Tongue (tissue), 1 donor: ENCODE measurements at regions not wholly inside any gene's neighbourhood (a gene's known extent, or its start where the extent isn't known, plus 50 kb on each side); places are given as distances from the start of the nearest gene placed in this dataset.

Experiments used
- DNase-seq: peaks from one replicate; pipeline ENCODE4 v3.0.0-alpha.2; 2015

- DNase-seq: peak; percentile 11
These were observed 539.5 kb downstream of the NYAP2 start for GRCh38 chr2:225938991-225939390.

GRCh38 chr2:225937625-225938187 lies 538.2 kb downstream of the NYAP2 start:
- peak; percentile 16 for DNase-seq

- DNase-seq: no peak
These were observed 533.4 kb downstream of the NYAP2 start for GRCh38 chr2:225932811-225933413.

GRCh38 chr2:225930687-225931086 lies 531.2 kb downstream of the NYAP2 start:
- no peak for DNase-seq

GRCh38 chr2:225920621-225921220 lies 521.2 kb downstream of the NYAP2 start:
- DNase-seq: peak; percentile 12

- DNase-seq: no peak
These were observed 517.2 kb downstream of the NYAP2 start for GRCh38 chr2:225916692-225917091.

- DNase-seq: no peak
These were observed 511.5 kb downstream of the NYAP2 start for GRCh38 chr2:225911019-225911418.

GRCh38 chr2:225895126-225895525 lies 495.6 kb downstream of the NYAP2 start:
- peak; percentile 21 for DNase-seq

- DNase-seq: peak; percentile 49
These were observed 494.9 kb downstream of the NYAP2 start for GRCh38 chr2:225894236-225894980.

GRCh38 chr2:225893151-225893550 lies 493.6 kb downstream of the NYAP2 start:
- DNase-seq: no peak

- peak; percentile 2 for DNase-seq
These were observed 492.3 kb downstream of the NYAP2 start for GRCh38 chr2:225891771-225892170.

- no peak for DNase-seq
These were observed 491.5 kb downstream of the NYAP2 start for GRCh38 chr2:225891013-225891412.

GRCh38 chr2:225889452-225889851 lies 489.9 kb downstream of the NYAP2 start:
- peak; percentile 67 for DNase-seq

- no peak for DNase-seq
These were observed 467.6 kb downstream of the NYAP2 start for GRCh38 chr2:225867071-225867470.

GRCh38 chr2:225865468-225865867 lies 466.0 kb downstream of the NYAP2 start:
- no peak for DNase-seq

- DNase-seq: no peak
These were observed 464.9 kb downstream of the NYAP2 start for GRCh38 chr2:225864394-225864793.

GRCh38 chr2:225842939-225843338 lies 443.4 kb downstream of the NYAP2 start:
- no peak for DNase-seq

- DNase-seq: no peak
These were observed 441.8 kb downstream of the NYAP2 start for GRCh38 chr2:225841314-225841713.

- DNase-seq: no peak
These were observed 437.8 kb downstream of the NYAP2 start for GRCh38 chr2:225837328-225837727.

- no peak for DNase-seq
These were observed 425.4 kb downstream of the NYAP2 start for GRCh38 chr2:225824748-225825449.

GRCh38 chr2:225821351-225821750 lies 421.8 kb downstream of the NYAP2 start:
- no peak for DNase-seq

- DNase-seq: peak; percentile 89
These were observed 421.3 kb downstream of the NYAP2 start for GRCh38 chr2:225820826-225821225.

- no peak for DNase-seq
These were observed 415.0 kb downstream of the NYAP2 start for GRCh38 chr2:225814554-225814953.
